GM19397 (cell line): ENCODE measurements at regions not wholly inside any gene's neighbourhood (a gene's known extent, or its start where the extent isn't known, plus 50 kb on each side); places are given as distances from the start of the nearest gene placed in this dataset.

Source experiments
- ATAC-seq: cut with Tn5 transposase; IDR thresholded peaks from one replicate; pipeline ENCODE4 v1.9.1; 2021; ENCODE audit warnings: mild to moderate bottlenecking, moderate library complexity; ENCODE audit not compliant: unreplicated experiment

DNA sequence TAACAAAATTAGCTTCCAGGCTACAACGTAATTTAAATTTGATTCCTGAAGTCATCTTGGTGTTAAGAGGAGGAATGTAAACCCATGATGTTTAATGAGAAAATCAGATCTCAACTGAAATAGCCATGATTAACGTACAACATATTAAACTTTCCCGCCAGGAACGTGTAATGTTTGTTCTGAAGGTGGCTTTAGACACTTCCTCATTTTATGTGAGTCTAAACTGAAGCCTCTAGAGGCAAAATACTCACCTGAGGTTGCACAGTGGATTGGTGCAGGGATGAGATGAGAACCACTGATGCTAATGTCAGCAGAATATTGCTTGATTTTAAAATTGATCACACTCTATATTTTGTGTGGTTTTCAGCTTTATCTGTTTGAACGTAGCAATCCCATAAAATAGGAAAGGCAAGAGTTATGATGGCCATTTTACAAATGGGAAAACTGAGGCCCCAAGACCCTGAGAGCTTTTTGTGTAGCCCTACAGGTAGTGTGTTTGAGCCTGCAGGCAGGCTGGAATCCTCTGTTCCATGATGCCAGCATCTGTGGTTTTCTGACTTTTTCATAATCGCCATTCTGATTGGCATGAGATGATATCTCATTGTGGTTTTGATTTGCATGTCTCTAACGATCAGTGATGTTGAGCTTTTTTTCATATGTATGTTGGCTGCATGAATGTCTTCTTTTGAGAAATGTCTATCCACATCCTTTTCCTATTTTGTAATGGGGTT, 243.7 kb upstream of the BMPER start:
- ATAC-seq = no peak

DNA sequence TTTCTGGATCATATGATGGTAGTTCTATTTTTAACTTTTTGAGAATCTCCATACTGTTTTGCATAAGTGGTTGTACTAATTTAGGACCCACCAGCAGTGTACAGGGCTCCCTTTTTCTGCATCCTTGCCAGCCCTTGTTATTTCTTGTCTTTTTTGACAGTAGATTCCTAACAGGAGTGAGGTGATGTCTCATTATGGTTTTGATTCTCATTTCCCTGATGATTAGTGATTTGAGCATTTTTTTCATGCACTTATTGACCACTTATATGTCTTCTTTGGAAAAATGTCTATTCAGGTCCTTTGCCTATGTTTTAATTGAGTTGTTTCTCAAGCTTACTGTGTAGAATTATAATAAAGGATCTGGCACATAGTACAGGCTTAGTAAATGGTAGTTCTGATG, 238.8 kb upstream of the BMPER start:
- ATAC-seq = no peak

DNA sequence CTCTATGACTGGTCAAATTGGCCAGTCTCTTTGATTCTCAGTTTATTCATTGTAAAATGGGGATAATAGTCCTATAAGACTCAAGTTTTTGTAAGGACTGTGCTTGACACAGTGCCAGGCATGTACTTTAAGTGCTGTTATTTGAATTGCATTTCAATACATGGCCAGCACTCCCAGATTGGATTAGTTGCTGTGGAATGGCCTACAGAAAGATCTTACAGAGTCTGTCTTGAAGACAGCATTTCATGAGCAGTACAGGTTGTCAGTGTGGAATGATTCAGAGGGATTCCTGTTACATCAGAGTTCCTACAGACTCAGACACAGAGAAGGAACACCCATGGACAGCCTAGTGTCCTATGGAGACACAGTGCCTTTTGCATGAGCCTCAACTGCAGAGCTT, 238.1 kb upstream of the BMPER start:
- ATAC-seq = no peak

DNA sequence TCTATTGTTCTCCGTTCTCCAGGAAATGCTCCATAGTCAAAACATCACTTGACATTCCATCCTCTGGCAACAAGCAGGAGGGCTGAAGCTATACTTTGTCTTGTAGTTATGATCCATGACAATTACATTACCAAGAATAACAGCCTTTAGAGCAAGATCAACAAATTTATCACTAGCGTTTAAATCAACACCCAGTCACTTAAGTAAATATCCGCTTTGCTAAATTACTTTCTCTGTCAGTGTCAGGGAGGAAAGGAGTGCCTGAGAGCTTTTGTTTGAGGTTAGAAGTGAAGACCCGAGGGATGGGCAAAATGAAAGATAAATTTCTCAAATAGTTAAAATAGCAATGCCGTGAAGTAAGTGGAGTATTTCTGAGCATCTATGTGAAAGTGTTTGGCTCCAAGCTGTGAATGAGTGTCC, 236.1 kb upstream of the BMPER start:
- no peak for ATAC-seq

DNA sequence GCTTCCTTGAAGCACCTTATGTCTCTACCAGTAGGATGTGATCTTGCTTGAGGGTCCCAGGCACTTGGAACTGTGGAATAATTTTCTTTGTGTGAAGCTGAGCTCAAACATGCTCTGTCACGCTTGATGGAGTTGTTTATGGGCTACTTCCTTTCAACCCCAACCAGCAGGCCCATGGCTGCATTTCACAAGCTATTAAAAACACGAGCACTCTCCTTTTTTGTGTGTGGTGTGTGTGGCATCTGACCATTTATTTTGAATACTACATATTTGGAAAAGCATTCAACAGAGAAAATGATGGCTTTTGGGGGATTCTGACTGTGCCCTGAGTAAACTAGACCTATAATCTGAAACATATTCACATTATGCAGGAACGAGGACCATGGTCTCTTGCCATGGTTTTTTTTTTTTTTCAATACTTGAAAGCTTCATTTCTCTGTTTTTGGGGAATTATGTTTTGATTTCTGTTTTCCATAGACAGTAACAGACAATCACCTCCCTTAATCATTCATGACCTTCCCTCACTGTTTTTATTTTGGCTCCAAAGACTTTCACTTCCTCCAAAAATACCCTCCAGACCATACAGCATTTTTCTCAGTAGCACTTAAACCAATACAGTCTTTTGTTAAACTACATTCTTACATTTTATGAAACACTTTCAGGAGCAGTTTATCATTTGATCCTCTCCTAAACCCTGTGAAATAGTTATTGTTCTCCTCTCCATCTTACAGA, 233.6 kb upstream of the BMPER start:
- peak; percentile 71 for ATAC-seq

DNA sequence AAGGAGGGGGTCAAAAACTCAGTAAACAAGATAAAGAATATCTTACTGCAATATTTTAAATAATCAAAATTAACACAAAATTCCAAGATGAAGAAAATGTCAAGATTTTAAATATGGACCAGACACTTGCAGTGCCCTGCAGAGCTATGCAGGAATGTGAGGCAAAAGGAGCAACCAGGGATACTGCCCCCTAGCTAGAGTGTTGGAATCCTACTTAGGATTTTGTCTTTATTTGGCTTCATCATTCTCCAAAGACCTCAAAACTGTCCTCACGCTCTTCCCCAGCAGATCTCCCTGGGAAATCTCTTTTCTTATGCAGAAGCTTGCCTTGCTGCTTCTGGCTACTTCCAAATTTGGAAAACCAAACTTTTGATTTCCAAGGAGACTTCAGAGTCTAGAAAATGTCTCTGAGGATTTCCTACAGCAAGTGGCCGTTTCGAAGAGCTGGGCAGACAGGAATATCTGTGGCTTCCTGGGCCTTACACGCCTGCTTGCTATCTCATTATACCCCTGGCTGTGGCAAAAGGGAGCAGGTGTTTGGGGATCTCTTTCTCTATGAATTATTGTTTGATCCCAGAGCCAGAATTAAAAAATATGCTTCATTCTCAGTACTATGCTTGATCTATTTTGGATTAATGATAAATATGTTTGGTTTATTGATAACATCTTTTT, 232.2 kb upstream of the BMPER start:
- ATAC-seq = no peak

DNA sequence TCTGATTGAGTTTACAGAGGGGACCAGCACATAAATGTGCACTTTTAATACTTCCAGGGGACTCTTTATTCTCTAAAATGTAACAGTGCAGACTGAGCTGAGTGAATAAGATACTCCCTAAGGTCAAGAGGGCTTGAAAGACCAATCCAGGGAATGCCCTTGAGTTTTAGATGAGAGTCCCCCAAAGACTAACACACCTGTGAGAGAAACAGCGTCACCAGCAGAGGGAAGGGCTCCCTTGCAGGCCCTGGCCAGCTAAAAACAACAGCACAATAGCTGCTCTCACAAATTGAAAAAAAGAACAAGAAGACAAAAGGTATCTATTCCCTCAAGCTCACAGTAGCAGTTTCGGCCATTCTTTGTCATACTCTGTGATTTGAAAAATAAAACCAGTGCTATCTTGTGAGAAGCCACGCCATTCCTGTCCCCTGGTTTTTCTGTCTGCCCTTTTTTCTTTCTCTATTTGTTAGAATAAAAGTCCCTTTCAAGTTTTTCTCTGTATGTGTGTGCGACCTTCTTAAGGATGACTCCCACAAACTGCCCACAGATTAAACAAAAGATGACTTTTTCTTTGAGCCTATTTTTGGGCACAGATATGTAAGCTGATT, 230.4 kb upstream of the BMPER start:
- ATAC-seq = no peak

DNA sequence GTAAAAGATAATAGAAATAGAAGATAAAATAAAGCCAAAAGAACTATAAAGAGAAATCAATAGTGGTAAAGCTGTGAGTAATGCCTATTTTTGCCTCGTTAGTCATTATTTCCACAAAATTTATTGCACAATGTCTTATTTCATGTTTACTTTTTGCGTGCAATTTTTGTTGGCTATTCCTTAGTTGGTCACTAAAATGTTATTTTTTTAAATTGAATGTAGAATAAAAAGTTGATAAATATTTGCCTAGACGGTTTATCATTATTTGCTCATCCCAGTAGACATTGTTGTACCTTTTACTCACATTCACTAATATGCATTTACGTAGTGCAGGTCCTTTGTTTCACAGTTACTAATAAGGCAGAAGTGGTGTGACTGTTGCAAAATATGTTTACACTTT, 227.8 kb upstream of the BMPER start:
- no peak for ATAC-seq

DNA sequence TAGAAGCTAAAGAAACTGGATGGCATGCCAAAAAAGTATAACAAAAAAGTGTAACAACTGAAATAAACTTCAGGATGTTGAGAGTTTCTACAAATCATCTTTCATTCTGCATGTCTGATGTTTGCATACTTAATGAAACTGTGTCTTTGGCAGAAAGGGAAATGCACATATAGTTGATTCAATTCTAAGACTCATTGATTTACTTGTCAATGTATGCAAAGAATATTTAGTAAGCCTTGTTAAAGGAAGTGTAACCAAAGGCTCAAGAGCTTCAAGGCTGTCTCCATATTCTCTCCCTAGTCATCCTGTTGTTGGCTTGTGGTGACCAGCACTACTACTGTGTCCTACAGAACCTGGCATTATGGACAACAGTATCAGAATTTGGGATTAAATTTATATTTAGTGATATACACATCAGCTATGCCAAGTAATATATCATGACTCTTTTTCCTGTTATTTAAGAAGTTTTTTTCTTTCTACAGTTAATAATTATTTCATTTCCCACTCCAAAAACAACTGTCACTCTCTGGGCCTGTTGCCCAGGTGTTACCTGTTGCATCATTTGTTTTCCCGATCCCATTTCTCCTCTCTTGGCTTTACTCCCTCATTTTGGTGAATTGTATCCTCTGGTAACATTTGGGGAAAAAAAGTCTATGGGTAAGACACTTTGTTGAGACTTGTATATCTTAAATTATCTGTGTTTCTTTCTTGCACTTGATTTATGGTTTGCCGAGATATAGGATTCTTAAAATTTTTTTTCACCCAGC, 226.6 kb upstream of the BMPER start:
- no peak for ATAC-seq

DNA sequence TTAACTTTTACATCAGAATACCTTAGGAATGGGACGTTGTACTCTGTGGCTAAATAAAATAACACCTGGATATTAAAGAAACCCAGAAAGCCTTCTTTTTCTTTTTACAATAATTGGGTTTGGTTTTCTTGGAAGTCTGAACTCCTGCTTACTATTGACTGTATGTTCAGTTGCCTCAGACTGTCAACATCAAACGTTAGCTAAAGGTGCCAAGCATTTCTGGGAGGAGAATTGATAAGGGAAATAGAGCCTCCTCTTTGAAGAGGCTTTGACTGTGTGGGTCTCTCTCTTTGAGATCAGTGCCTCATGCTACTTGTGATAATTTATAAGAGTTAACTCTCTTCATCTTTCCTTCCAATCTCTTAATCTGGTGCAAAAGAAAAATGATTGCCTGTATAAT, 224.7 kb upstream of the BMPER start:
- ATAC-seq = no peak

DNA sequence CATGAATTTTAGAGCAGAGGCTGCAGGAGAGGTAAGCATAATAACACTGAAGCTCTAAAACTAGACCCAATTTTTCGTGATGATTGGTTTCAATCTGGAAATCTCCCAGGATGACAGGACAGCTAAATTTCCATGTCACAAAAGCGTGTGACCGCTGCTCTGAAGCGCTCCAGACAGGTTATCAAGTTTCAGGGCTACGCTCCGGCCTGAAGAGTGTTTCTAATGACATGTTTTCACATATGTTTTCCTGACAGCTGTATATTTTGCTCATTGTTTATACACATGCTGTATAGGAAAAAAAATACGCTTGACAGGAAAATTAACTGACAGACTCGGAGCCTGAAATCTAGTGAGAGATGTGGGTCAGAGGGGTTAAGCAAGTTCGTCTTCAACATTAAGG, 219.8 kb upstream of the BMPER start:
- ATAC-seq = no peak

DNA sequence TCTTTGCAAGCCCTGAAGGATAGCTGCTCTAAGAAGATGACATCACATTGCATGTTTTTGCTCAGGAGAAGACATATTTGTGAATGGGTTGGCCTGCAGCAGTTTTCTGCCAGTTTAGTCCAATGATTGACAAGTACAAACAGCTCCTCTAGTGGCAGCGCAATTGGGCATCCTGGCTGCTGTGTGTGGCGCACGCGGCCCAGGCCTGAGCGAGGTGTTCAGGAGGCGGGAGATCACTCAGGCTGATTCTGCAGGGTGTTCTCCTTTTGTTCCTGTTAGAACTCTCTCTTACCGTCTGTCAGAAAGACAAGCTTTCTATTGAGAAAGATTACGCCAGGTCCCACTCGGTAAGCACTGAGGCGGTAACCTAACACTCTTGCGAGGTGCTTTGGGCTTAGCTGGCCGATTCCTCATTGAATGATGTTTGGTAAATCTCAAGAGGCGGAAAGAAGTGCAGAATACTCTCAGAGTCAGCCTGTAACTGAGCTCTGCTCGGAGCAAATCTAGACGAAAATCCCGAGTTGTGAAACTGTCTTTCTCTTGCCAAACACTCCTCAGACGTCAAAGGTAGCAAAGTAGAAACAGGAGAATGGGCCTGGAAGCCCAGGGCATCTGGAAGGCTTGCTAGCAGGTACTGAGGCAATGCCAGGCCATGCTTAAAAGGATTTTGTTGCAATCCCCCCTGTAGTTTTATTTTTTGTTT, 219.2 kb upstream of the BMPER start:
- ATAC-seq = no peak

DNA sequence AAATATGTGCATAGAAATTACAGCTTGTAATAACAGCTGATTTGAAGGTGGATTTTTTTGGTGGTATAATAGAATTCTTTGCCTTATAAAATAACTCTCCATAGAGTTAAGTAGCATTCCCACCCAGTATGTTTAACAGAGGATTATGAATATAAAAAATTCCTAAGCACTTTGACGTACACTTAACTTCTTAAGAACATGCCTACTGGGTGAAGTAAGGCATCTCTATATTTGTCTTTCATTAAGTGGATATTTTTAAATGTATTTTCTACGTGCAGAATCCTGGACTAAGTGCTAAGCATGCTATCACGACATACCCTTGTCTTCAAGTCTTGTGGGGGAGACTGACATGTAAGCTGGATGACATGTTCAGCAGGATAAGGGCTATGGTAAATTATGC, 217.7 kb upstream of the BMPER start:
- no peak for ATAC-seq

DNA sequence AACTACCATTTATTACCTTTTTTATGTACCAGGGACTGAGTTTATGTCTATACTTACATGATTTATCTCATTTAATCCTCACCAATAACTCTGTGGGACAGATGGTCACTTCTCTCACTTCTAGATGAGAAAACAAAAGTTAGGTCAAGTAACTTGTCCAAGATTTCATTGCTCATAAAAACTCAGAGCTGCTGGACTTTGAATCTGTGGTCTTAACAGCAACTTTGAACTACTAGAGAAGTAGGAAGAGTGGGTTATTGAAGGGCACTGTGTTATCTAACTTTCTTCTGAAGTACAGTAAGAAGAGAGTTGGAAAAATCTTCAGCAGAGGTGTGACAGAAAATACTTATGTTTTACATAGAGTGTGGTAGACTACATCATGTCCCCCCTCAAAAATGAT, 214.2 kb upstream of the BMPER start:
- ATAC-seq = no peak

DNA sequence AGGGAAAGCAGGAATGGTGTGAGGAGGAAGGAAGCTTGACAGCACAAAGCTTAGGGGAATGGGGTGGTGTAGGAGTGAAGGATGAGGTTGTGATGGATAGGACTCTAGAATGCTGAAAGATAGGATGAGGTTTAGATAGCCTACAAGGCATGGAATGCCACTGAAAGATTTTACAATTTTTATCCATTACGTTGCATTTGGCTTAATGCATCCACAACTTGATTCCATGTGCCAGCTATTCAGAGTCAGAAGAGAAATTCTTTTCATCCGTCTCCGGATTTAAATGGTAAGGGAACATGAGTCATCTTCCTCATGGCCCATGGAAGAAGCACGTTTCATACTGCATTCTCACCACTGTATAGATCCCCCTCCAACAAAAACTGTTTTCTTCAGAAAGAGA, 212.4 kb upstream of the BMPER start:
- no peak for ATAC-seq

DNA sequence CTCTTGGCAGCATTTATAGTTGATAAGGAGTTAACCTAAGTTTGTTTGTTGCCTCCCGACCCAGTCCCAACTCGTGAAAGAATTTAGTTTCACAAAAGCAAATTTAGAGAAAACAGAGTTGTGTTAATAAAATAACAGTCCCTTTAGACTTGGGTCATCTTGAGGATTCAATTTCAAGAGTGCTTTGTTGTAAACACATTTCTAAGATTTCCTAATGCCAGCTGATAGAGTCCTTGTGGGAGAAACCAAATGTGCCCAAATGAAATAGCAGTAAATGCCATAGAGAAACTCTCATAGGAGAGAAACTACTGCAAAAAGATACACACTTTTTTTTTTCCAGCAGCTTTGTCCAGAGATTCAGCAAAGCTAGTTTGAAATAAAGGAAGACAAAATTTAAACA, 211.3 kb upstream of the BMPER start:
- ATAC-seq = no peak

DNA sequence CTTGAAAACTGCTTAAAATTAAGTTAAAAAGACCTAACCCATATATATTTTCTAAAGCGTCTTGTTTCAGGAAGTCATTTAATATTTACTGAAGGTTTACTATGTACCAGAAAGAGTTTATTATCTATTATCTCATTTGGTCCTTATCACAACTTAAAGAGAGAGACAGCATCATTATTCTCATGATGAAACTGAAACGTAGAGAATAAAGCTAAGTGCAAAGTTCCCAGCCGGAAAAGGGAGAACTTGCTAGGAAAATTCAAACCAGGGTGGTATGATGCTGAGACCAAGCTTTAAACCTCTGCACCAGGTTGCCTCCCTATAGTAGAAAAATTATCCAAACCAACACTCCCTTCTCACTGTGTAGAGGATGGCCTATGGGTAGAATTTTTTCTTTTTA, 207.7 kb upstream of the BMPER start:
- ATAC-seq = no peak

DNA sequence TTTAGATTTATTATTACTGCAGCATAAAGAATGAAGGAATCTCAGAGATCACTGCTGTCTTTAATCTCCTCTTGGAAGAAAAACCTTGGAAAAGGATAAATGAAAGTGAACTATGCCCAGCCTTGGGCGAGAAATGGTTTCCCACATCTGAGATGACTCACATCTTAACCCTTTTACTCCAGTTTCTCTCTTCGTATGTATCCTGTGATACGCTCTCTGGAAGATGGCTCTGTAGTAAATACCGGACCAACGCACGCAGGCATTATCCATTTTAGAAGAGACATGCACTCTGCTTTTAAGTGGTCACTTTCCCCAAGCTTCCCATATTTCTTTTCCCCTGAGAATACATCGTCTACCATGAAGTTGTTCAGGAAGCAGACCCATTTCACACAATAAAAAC, 207.3 kb upstream of the BMPER start:
- no peak for ATAC-seq

DNA sequence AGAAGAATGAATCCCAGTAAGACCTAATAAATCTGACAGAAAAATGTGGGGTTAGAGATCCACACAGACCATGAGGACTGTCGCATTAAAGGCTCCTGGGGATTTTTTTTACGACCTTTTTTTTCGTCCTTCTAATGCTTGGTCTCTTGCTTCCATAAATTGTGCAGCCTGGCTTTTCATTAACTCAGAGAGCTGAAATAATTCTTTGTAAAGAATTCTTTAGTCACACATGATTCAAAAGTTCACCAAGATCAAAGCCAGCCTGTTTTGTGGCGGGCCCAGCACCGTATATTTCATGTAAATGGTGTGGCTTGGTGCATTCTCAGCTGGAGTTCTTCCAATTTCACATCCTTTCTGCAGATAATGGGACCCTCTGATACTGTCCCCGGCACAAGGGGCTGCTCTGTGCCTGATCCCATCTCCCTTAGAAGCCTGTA, 206.6 kb upstream of the BMPER start:
- no peak for ATAC-seq
